ENCODE measurements at regions not wholly inside any gene's neighbourhood (a gene's known extent, or its start where the extent isn't known, plus 50 kb on each side); places are given as distances from the start of the nearest gene placed in this dataset.

- TF ChIP-seq CTCF (IDR thresholded peaks at IDR 0.05; ENCODE audit: insufficient read depth, low read length, poor library complexity, severe bottlenecking) (no peak), EZH2phosphoT487 (conservative IDR thresholded peaks at IDR 0.05; ENCODE audit: low read length) (no peak)
Observed at GRCh38 chr2:129705085-129705484, 274.4 kb upstream of the RAB6C start.
